Fibroblast of skin of scalp (primary cell): ENCODE measurements at regions not wholly inside any gene's neighbourhood (a gene's known extent, or its start where the extent isn't known, plus 50 kb on each side); places are given as distances from the start of the nearest gene placed in this dataset.
"Not testable (repeated sequence)": the region's sequence is repeated elsewhere in the genome, so short reads cannot be mapped to it uniquely, and the experiment has no call there.

Experiments used
- DNase-seq: peaks from one replicate; pipeline ENCODE4 v3.0.0-alpha.2; 2013

GRCh38 chr16:65244787-65245186, 122.9 kb upstream of the CDH11 start:
- no peak for DNase-seq

GRCh38 chr16:65235339-65236177, 113.7 kb upstream of the CDH11 start:
- no peak for DNase-seq

DNA sequence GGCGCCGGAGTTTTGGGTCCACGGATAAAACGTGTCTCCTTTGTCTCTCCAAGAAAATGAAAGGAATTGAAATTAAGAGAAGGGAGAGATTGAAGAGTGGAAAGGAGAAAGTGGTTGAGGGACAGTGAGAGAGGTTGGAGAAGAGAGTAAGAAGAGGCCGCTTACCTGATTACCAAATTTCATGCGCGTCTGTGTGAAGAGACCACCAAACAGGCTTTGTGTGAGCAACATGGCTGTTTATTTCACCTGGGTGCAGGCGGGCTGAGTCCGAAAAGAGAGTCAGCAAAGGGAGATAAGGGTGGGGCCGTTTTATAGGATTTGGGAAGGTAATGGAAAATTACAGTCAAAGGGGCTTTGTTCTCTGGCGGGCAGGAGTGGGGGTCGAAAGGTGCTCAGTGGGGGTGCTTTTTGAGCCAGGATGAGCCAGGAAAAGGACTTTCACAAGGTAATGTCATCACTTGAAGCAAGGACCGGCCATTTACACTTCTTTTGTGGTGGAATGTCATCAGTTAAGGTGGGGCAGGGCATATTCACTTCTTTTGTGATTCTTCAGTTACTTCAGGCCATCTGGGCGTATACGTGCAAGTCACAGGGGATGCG, 113.0 kb upstream of the CDH11 start:
- DNase-seq: not testable (repeated sequence)

DNA sequence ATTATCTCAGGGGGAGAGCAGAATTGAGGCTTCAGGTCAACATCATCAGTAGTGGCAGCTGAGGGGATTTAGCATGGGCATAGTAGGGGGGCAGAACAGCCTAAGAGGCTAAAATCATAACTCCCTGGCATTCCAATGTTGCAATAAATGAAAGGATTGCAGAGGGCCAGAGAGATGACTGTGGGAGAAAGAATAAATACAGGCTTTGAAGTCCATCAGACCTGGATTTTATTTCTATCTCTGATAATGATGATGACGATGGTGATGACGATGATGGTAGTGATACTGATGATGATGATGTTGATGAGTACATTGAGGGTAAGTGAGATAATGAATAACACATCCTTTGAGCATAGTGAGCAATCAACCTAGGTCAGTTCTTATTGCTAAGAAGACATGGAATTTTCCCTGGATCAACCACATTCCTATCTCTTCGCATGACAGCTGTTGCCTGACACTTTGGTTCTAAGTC, 107.4 kb upstream of the CDH11 start:
- DNase-seq: peak; percentile 71

GRCh38 chr16:65227150-65227835, 105.4 kb upstream of the CDH11 start:
- no peak for DNase-seq

DNA sequence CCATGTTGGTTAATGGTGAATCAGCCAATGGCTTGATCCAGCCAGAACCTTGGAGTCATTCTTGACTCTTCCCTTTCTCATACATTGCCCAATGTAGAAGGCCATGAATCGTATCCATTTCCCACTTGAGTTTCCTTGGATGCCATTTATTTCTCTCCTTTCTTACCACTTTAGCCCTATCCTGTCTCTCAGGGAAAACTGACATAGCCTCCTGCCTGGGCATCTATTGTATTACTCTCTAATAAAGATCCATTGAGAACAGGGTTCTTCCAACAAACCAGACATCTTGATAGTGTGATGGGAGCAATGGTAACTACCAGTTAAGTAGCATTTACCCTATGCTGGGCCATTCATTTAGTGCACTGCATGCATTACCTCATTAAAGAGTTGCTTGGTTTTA, 104.2 kb upstream of the CDH11 start:
- DNase-seq: no peak

DNA sequence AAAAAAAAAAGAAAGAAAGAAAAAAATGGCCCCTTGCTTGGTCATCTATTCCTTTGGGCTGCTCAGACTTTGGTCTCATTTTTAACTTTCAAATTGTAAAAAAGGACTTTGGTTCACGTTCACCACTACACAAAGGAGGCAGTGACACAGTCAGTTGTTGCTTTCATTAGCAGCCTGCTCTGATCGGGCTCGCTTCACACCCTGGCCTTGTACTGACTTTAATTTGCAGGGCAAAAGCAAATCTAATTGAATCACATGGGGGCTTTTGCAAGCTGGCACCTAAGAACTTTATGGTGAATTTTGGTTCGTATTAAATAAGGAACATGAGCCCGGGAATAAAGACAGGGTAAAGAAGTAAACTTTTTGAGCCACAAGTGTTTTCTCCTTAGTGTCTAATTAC, 103.6 kb upstream of the CDH11 start:
- no peak for DNase-seq

DNA sequence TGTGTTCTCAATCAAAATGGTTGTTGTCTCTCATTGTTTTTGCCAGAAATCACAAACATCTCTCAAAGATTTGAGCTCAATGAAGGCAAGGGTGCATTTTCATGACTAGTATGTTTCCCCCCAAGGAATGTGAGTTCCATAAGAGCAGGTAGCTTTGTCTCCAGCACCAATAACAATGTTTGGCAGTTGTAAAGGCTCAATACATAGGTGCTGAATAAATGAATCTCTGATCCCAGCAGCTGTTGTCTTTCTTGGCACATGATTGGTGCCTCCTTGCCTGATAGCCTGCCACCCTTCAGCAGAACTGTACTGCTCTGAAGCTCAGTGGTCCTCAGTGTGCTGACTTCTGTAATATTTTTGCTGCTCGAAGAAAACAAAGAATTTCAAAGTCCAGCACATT, 103.1 kb upstream of the CDH11 start:
- no peak for DNase-seq

- no peak for DNase-seq
Observed at GRCh38 chr16:65224471-65224870, 102.6 kb upstream of the CDH11 start.

- no peak for DNase-seq
Observed at GRCh38 chr16:65223335-65223734, 101.5 kb upstream of the CDH11 start.

DNA sequence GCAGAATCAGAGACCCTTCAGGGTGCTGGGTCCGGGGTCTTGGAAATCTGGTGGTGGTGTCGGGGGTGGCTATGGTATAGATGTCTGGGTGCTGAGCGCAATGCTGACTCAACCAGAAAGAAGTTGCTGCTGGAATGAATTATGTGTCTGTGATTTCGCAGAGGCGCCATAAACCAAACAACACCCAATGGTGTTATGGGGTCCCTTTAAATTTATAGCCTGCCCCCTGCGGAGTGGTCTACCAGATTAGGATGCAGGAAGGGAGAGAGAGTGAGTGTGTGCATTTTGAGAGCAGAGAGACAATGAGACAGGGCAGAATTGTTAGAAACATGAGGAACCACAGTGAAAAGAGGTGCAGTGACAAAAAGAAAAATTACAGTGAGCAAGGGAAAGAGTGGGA, 100.7 kb upstream of the CDH11 start:
- DNase-seq: peak; percentile 59

GRCh38 chr16:65222049-65222448, 100.2 kb upstream of the CDH11 start:
- DNase-seq: no peak

GRCh38 chr16:65219786-65220185, 97.9 kb upstream of the CDH11 start:
- no peak for DNase-seq

- DNase-seq: no peak
Observed at GRCh38 chr16:65218348-65218747, 96.5 kb upstream of the CDH11 start.

DNA sequence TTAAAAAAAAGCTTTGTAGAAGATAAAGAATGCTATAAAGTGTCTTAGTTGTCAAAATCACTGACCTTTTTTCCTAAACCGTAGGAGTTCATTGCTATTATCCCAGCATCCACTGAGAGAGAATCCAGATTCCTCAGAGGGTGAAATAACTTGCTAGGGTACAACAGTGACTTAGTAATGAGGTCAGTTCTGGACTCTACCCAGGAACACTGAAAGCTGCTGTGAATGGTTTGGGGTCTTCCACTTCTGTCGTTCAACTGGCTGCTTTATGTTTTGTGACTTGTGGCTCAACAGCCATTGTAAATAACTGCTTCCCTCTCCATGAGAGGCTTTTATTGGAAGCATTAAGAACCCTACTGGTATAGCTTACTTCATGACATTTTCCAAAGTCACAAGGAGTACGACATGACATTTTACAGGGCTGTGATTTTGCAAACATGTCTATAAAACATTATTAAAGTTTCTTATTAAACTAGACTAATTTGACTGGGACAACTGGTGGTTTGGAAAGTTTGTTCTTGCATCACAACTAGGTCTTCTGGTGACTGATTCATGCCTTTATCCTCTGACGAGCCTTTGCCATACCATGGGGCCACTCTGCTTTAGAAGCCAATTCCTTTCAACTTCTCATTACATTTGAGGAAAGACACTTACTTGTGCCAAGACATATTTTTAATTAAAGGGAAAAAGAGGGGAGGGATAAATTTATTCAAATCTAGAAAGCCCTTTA, 92.2 kb upstream of the CDH11 start:
- DNase-seq: peak; percentile 16

DNA sequence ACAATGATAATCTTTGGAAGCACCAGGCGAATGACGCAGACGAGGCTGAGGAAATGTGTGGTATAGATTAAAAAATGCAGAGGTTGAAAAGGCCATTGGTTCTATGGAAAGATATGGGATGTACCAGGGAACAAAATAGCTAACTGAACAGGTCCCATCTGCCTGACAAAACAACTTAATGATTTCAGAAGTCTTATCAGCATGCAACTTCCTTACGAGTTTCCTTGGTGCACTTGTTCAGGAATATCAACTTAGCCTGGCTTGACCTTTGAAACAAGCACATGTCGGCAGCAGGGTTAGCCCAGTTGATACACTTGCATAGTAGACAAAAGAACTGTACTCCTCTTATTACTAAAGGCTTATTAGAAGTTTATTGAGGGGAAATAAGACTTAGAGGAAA, 90.9 kb upstream of the CDH11 start:
- no peak for DNase-seq

DNA sequence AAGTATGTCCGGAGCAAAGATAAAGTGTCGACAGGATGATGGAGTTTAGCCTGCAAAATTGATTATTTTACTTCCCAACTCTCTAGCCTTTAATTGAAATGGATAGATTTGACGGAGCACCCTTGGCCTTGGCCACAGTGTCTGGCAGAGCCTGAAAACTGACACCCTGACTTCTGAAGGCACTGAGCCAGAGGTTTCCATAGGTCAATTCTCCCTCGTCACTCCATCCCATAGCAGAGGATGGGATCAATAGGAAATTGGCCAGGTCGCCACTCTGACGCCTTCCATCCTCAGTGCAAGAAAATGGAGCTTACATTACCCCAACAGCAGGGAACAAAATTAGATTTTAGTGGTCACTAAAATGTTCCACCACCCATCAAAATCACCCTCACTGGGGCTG, 90.4 kb upstream of the CDH11 start:
- DNase-seq: no peak

- DNase-seq: peak; percentile 44
Observed at GRCh38 chr16:65202461-65202860, 80.6 kb upstream of the CDH11 start.

GRCh38 chr16:65201511-65201910, 79.6 kb upstream of the CDH11 start:
- DNase-seq: peak; percentile 34

GRCh38 chr16:65200857-65201256, 79.0 kb upstream of the CDH11 start:
- peak; percentile 27 for DNase-seq

GRCh38 chr16:65200156-65200773, 78.4 kb upstream of the CDH11 start:
- DNase-seq: no peak

DNA sequence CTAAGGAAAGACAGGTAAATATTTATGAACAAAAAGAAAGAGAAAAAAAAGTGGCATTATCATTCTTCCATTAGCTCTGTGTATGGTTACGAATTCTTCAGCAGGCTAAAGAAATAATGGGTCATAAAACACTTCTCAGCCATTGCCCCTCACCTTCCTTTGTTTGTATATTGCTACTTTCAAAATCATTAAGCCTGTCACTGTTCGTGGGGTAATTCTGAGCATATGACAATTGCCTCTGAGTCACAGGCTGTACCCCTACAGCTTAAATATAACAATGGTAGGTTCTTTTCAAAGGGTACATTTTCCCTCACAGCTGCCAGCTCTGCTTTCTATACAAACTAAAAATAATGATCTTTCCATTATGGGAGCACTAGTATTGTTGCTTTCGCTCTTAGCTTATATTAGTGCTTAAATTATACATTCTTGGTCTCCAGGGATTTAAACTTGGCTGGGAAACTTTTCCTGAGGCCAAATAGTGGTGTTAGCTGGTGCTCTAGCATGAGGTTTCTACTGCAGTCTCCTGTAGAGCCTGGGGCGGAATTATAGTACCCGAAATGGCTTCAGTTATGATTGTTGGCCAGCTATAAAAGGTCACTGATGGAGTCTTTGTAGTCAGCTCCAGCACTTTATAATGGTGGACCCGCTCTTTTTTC, 74.7 kb upstream of the CDH11 start:
- peak; percentile 53 for DNase-seq
